ENCODE measurements at regions not wholly inside any gene's neighbourhood (a gene's known extent, or its start where the extent isn't known, plus 50 kb on each side); places are given as distances from the start of the nearest gene placed in this dataset.

DNA sequence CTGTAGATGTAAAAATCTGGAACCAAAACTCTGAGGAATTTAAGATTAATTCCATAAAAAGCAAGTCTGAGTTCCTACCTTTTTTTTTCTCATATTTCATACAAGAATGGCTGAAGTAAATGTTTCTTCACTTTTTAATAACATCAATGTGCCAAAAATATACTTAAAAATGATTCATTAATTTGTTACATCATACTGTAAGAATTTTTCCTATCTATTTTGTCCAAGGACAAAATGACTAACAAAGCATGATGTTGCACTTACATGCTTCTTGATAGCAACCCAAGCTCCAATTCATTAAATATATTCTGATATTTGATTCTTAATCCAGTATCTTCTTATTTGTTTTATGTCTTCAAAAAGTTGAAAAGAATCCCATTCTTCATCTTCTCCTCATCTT, 988.3 kb downstream of the TLE1 start:
- TF ChIP-seq, protein P1, sequence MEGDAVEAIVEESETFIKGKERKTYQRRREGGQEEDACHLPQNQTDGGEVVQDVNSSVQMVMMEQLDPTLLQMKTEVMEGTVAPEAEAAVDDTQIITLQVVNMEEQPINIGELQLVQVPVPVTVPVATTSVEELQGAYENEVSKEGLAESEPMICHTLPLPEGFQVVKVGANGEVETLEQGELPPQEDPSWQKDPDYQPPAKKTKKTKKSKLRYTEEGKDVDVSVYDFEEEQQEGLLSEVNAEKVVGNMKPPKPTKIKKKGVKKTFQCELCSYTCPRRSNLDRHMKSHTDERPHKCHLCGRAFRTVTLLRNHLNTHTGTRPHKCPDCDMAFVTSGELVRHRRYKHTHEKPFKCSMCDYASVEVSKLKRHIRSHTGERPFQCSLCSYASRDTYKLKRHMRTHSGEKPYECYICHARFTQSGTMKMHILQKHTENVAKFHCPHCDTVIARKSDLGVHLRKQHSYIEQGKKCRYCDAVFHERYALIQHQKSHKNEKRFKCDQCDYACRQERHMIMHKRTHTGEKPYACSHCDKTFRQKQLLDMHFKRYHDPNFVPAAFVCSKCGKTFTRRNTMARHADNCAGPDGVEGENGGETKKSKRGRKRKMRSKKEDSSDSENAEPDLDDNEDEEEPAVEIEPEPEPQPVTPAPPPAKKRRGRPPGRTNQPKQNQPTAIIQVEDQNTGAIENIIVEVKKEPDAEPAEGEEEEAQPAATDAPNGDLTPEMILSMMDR (conservative IDR thresholded peaks at IDR 0.05 in 1 of 2, IDR thresholded peaks at IDR 0.05 in 1 of 2; ENCODE audit: extremely low read depth in 1 of 2, insufficient read depth in 1 of 2, low read depth in 1 of 2, low read length in 2 of 2), result no peak
- TF ChIP-seq EZH2 (IDR thresholded peaks at IDR 0.05; ENCODE audit: borderline replicate concordance, low read length), result no peak

Data from mammary epithelial cell (primary cell).